Stimulated activated naive CD4-positive, alpha-beta T cell treated with Interleukin-2 at 50 U/mL for 16 hours (primary cell): ENCODE measurements at regions not wholly inside any gene's neighbourhood (a gene's known extent, or its start where the extent isn't known, plus 50 kb on each side); places are given as distances from the start of the nearest gene placed in this dataset.

Experiments used
- DNase-seq: peaks from one replicate; lab custom pipeline; 2025; lab: John Stamatoyannopoulos, UW

GRCh38 chr2:88283886-88284592, 113.9 kb downstream of the THNSL2 start:
- no peak for DNase-seq

GRCh38 chr2:88281302-88282217, 111.4 kb downstream of the THNSL2 start:
- no peak for DNase-seq

GRCh38 chr2:88269836-88270235, 99.7 kb downstream of the THNSL2 start:
- no peak for DNase-seq

DNA sequence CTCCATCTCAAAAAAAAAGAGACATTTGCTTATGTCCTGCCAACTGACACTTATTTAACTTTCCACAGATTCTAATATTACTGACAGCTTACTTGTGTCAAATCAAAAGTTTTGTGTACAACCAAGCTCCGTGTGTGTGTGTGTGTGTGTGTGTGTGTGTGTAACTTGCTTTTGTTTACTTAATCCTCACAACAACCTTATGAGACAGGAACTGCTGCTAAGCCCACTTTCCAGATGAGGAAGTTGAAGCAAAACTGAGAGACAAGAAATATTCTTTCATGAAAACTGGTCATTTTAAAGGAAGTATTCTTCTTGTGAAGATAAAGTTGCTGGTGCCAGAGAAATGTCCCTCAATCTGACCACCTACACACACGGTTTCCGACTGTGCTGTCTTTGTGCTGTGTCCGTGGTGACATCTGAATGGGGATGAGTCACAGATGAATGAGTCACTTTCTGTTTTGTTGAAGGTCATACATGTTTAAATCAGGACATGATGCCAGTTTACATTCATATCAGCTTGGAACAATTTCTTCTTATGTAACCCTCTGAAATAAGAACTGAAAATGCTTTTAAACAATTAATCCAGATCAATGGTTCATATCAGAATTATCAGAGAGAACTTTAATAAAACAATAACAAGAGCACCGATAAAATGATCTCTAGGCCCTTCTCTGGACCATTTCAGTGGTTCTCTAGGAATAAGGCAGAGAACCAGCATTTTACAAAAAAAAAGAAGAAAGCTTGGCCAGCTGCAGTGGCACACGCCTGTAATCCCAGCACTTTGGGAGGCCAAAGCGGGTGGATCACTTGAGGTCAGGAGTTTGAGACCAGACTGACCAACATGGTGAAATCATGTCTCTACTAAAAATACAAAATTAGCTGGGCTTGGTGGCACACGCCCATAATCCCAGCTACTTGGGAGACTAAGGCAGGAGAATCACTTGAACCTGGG, 95.5 kb downstream of the THNSL2 start:
- DNase-seq = no peak

- no peak for DNase-seq
These were observed 93.7 kb downstream of the THNSL2 start for GRCh38 chr2:88263861-88264260.

DNA sequence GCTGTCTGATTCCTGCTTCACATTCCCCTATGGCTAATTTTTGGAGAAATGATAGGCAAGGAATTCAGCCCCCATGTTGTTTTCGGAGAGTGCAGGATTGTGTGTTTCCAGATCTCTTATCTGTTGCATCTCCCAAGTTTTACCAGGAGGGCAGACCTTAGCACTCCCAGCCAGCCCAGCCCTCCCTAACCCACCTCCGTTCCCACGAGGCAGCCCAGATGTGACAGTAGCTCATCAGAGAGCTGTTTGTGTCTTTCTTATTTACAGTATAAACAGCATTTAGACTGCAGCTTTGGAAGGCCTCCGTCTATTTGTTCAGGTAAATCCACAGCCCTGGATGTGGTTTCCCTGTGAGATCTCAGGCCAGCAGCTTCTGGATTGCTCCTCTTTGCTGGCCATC, 91.6 kb downstream of the THNSL2 start:
- DNase-seq = no peak

- DNase-seq = no peak
These were observed 88.1 kb downstream of the THNSL2 start for GRCh38 chr2:88258208-88258607.

DNA sequence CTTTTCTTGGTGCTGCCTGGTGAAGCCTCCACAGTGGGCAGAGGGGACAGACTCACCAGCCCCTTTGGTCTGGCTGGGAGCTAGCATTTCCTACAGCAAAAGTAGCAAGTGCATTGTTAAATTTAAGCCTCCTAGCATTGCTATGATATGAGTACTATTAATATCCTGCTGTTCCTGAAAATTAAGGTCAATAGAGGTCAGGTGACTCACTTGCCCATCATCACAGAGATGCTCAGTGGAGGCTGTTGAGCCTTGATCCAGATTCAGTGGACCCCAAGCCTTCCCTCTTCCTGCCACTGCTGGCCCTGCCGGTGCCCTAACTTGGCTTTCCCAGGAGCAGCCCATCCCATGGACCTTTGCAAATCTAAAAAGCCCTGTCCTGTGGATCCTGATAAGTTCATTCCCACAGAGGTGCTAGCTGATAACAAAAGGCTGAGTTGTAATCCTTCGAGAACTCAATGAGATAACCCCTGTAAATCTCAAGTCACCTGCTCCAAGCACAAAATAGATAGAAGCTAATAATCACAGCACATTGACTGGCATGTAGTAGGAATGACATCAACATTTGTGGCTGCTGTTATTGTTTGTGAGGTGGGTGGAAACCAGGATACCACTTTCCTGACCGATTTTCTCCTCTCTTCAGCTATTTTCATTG, 84.4 kb downstream of the THNSL2 start:
- DNase-seq = no peak

DNA sequence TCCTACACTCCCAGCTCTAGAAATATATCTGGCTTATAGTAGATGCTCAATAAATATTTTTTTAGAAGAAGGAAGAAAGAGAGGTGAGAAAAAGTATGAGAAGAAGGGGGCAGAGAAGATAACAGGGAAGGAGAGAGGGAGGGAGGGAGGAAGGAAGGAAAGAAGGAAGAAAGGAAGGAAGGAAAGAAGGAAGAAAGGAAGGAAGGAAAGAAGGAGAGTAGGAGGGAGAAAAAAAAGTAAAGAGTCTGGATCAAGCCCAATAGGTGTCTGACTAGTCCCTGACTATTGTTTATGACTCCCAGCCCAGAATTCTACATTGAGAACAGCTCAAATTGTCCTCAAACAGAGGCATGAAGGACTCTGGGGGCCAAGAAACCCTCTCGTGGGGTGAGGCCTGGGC, 83.9 kb downstream of the THNSL2 start:
- no peak for DNase-seq

- DNase-seq = no peak
These were observed 83.2 kb downstream of the THNSL2 start for GRCh38 chr2:88253375-88253774.

GRCh38 chr2:88252646-88253045, 82.5 kb downstream of the THNSL2 start:
- no peak for DNase-seq

DNA sequence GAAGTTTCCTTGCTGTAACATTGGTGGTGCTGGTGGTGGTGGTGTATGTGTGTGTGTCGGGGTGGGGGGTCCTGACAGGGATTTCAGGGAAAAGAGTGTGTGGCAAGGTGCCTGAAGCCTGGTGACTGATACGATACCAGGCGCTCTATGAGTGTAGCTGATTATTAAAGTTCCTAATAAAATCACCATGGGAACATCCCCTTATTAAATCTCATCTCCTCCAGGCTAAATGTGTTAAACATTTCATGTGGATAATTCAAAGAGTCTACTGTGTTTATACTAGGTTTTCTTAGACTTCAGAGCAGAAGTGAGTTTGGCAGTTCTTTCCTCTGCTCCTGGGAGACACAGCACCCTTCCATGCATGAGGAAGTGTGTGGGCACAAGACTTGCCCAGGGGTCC, 82.0 kb downstream of the THNSL2 start:
- no peak for DNase-seq

- no peak for DNase-seq
These were observed 80.3 kb downstream of the THNSL2 start for GRCh38 chr2:88250404-88250803.

DNA sequence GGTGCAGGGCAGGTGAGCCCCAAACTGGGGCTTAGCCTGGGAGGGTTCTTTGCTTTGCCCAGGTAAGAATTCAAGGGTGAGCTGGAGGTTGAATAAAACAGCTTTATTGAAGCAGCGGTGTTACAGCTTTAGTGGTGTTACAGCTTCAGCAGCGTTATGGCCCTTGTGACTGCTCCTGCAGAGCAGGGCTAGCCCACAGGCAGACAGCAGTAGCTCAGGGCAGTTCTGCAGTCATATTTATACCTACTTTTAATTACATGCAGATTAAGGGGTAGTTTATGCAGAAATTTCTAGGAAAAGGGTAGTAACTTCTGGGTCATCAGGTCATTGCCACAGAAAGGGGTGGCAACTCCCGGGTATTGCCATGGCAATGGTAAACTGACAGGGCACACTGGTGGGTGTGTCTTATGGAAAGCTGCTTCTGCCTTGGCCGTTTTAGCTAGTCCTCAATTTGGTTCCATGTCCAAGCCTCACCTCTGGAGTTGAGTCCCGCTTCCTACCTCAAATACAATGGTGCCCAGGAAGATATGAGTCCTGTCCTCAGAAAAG, 78.2 kb downstream of the THNSL2 start:
- no peak for DNase-seq

DNA sequence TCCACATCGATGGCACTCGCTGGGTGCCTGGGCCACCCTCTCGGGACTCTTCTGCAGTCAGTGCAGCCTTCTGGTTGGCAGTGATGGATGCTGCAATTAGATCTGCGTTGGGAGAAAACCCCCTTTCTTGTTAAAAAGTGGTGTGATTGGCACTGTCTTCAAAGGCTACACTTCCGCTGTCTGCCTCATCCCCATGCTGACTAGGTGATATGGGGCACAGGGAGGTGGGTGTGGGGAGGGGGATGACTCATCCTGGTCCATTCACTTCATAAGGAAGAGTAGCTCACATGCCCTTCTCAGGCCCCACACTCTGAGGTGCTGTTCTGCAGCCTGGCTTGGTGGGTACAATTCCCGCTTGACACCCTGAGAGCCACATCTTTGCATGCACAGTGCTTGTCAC, 77.4 kb downstream of the THNSL2 start:
- no peak for DNase-seq

GRCh38 chr2:88245109-88245508, 75.0 kb downstream of the THNSL2 start:
- no peak for DNase-seq

- DNase-seq = no peak
These were observed 69.6 kb downstream of the THNSL2 start for GRCh38 chr2:88239781-88240180.

GRCh38 chr2:88236666-88237065, 66.5 kb downstream of the THNSL2 start:
- DNase-seq = no peak
